GM12878 (cell line): ENCODE measurements at regions not wholly inside any gene's neighbourhood (a gene's known extent, or its start where the extent isn't known, plus 50 kb on each side); places are given as distances from the start of the nearest gene placed in this dataset.
A peak's percentile ranks its signal among the peaks of the same experiment; 100 is the strongest.

Experiments used
- BHLHE40 ChIP-seq, 2 experiments: fragments of 450-650 bp in 1 of 2; IDR thresholded peaks; 2 replicates each; pipeline ENCODE4 v1.6.1; 2011 to 2017; ENCODE audit warnings: low read depth in 2 of 2, borderline replicate concordance in 1 of 2, improper control_type of control experiment in 1 of 2, low read length in 1 of 2, mild to moderate bottlenecking in 1 of 2
- CBX5 ChIP-seq: sonication (generic); IDR thresholded peaks from 2 replicates; pipeline ENCODE4 v1.6.1; 2016; ENCODE audit warnings: low read depth, moderate library complexity, mild to moderate bottlenecking, inconsistent platforms
- CHD4 ChIP-seq: fragments of 200-600 bp; sonication (generic); IDR thresholded peaks from 2 replicates; pipeline ENCODE4 v1.6.1; 2016; ENCODE audit warnings: mild to moderate bottlenecking
- EP300 ChIP-seq, 2 experiments: fragments of 150-350 bp in 1 of 2; IDR thresholded peaks; 2 replicates each; pipeline ENCODE4 v1.6.1; 2011 to 2012; ENCODE audit warnings: low read depth in 2 of 2, low read length in 2 of 2, borderline replicate concordance in 1 of 2, improper control_type of control experiment in 1 of 2, inconsistent platforms in 1 of 2; ENCODE audit not compliant: control insufficient read depth in 1 of 2
- ETV6 ChIP-seq, 2 experiments: fragments of 450-650 bp in 1 of 2; IDR thresholded peaks in 1 of 2; conservative IDR thresholded peaks in 1 of 2; 2 replicates each; pipeline ENCODE4 v1.6.1; 2014; ENCODE audit warnings: antibody characterized with exemption in 1 of 2, borderline replicate concordance in 1 of 2, low read depth in 1 of 2, mild to moderate bottlenecking in 1 of 2, moderate library complexity in 1 of 2
- FOXM1 ChIP-seq: IDR thresholded peaks from 2 replicates; pipeline ENCODE4 v1.6.1; 2012; ENCODE audit warnings: low read depth, mild to moderate bottlenecking, inconsistent platforms, low read length, moderate library complexity
- MXI1 ChIP-seq: fragments of 150-350 bp; IDR thresholded peaks from 2 replicates; pipeline ENCODE4 v1.6.1; 2011; ENCODE audit warnings: low read depth, mild to moderate bottlenecking, inconsistent platforms, low read length, improper control_type of control experiment
- POLR2A ChIP-seq: IDR thresholded peaks from 2 replicates; pipeline ENCODE4 v1.6.1; 2011; ENCODE audit warnings: low read depth, mild to moderate bottlenecking, low read length
- ZBTB33 ChIP-seq: fragments of 450-650 bp; IDR thresholded peaks from 2 replicates; pipeline ENCODE4 v1.6.1; 2017; ENCODE audit warnings: mild to moderate bottlenecking
- TF ChIP-seq, protein P1 (sequence below), 3 experiments: IDR thresholded peaks in 2 of 3; conservative IDR thresholded peaks in 1 of 3; 2 replicates each; pipeline ENCODE4 v1.5.1; 2011; ENCODE audit warnings: low read depth in 3 of 3, low read length in 3 of 3, mild to moderate bottlenecking in 3 of 3, control low read depth in 2 of 3, moderate library complexity in 2 of 3, inconsistent platforms in 1 of 3, mixed read lengths in 1 of 3; ENCODE audit not compliant: control insufficient read depth in 2 of 3, insufficient read depth in 1 of 3; ENCODE audit errors: extremely low read depth in 1 of 3

DNA sequence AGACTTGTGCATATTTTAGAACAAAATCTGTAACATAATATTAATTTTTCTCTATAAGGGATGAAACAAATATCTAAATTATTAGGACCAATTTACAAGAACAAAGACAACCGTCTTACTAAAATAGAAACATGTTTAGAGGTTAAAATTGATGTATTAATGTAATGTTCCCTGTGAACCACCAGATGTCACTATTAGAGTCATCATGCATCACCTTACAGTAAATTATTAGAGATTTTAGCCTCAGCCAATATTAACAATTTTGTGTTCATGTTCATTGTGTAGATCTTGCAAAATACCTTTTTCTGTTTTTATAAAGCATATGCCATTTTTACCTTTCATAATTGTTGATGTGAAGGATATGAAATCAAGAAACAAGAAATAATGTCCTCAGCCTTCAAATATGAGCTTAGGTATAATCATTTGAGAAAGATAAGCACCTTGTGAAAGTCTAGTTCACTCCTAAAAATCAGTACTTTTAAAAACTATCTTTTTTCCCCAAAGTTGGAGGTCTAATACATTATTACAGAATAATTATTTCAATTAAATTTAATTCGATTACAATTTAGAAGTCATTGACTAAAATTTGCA is 344.3 kb upstream of the KCNH7 start:
- TF ChIP-seq CHD4 (no peak), EP300 (IDR thresholded peaks at IDR 0.05; ENCODE audit: borderline replicate concordance in 1 of 2, control insufficient read depth in 1 of 2, low read depth in 2 of 2, low read length in 2 of 2) (no peak), MXI1 (no peak), FOXM1 (no peak), ZBTB33 (no peak), ETV6 (conservative IDR thresholded peaks at IDR 0.05 in 1 of 2, IDR thresholded peaks at IDR 0.05 in 1 of 2; ENCODE audit: borderline replicate concordance in 1 of 2, low read depth in 1 of 2) (no peak), CBX5 (no peak), POLR2A (no peak), BHLHE40 (IDR thresholded peaks at IDR 0.05; ENCODE audit: borderline replicate concordance in 1 of 2, low read depth in 2 of 2, low read length in 1 of 2) (no peak)
- TF ChIP-seq, protein P1, sequence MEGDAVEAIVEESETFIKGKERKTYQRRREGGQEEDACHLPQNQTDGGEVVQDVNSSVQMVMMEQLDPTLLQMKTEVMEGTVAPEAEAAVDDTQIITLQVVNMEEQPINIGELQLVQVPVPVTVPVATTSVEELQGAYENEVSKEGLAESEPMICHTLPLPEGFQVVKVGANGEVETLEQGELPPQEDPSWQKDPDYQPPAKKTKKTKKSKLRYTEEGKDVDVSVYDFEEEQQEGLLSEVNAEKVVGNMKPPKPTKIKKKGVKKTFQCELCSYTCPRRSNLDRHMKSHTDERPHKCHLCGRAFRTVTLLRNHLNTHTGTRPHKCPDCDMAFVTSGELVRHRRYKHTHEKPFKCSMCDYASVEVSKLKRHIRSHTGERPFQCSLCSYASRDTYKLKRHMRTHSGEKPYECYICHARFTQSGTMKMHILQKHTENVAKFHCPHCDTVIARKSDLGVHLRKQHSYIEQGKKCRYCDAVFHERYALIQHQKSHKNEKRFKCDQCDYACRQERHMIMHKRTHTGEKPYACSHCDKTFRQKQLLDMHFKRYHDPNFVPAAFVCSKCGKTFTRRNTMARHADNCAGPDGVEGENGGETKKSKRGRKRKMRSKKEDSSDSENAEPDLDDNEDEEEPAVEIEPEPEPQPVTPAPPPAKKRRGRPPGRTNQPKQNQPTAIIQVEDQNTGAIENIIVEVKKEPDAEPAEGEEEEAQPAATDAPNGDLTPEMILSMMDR (IDR thresholded peaks at IDR 0.05 in 2 of 3, conservative IDR thresholded peaks at IDR 0.05 in 1 of 3; ENCODE audit: control insufficient read depth in 2 of 3, extremely low read depth in 1 of 3, insufficient read depth in 1 of 3, low read depth in 3 of 3, low read length in 3 of 3), result peak; percentile 36 to 55 (median 45); a peak in 4 of 6 replicates
